ENCODE measurements at regions not wholly inside any gene's neighbourhood (a gene's known extent, or its start where the extent isn't known, plus 50 kb on each side); places are given as distances from the start of the nearest gene placed in this dataset.

- no peak for DNase-seq (ENCODE audit: extremely low read depth, low read depth)
- TF ChIP-seq CTCF (IDR thresholded peaks at IDR 0.05; ENCODE audit: low read depth, low read length) = no peak
These were observed 458.6 kb upstream of the PAPPA start for GRCh38 chr9:115694991-115695390.

- TF ChIP-seq CTCF (IDR thresholded peaks at IDR 0.05; ENCODE audit: low read depth, low read length) = no peak
- DNase-seq (ENCODE audit: extremely low read depth, low read depth) = no peak
These were observed 440.6 kb upstream of the PAPPA start for GRCh38 chr9:115712981-115713380.

- no peak for TF ChIP-seq CTCF (IDR thresholded peaks at IDR 0.05; ENCODE audit: low read depth, low read length)
These were observed 437.9 kb upstream of the PAPPA start for GRCh38 chr9:115715666-115716065.

GRCh38 chr9:115717298-115717697 lies 436.3 kb upstream of the PAPPA start:
- TF ChIP-seq CTCF (IDR thresholded peaks at IDR 0.05; ENCODE audit: low read depth, low read length) = no peak
- DNase-seq (ENCODE audit: extremely low read depth, low read depth) = no peak

More at GRCh38 chr9:115715666-115716065, 437.9 kb upstream of the PAPPA start:
- no peak for DNase-seq (ENCODE audit: extremely low read depth, low read depth)

- no peak for TF ChIP-seq CTCF (IDR thresholded peaks at IDR 0.05; ENCODE audit: low read depth, low read length)
- DNase-seq (ENCODE audit: extremely low read depth, low read depth) = no peak
These were observed 435.8 kb upstream of the PAPPA start for GRCh38 chr9:115717711-115718173.

GRCh38 chr9:115730396-115730795 lies 423.2 kb upstream of the PAPPA start:
- no peak for DNase-seq (ENCODE audit: extremely low read depth, low read depth)
- no peak for TF ChIP-seq CTCF (IDR thresholded peaks at IDR 0.05; ENCODE audit: low read depth, low read length)

- DNase-seq (ENCODE audit: extremely low read depth, low read depth) = no peak
- TF ChIP-seq CTCF (IDR thresholded peaks at IDR 0.05; ENCODE audit: low read depth, low read length) = no peak
These were observed 422.7 kb upstream of the PAPPA start for GRCh38 chr9:115730845-115731244.

Measured in AG09319 (cell line).